A549 (cell line): ENCODE measurements at regions not wholly inside any gene's neighbourhood (a gene's known extent, or its start where the extent isn't known, plus 50 kb on each side); places are given as distances from the start of the nearest gene placed in this dataset.
"Not testable (repeated sequence)": the region's sequence is repeated elsewhere in the genome, so short reads cannot be mapped to it uniquely, and the experiment has no call there.

ENCODE experiments used
- ATAC-seq, 2 experiments: fragments of 200-7000 bp in 1 of 2; fragments of >200 bp in 1 of 2; cut with Nextera tagmentation in 1 of 2; cut with Tn5 transposase in 1 of 2; 3 replicates each; pipeline versions ENCODE4 v1.8.0 to v1.9.1; 2018 to 2020; ENCODE audit warnings: mild to moderate bottlenecking in 1 of 2, moderate library complexity in 1 of 2
- CTCF ChIA-PET: fragments of 300-600 bp; sonication (Branson Sonifier 250); formaldehyde crosslinking; extraction: SDS; loops from one replicate; lab custom pipeline; 2021; ENCODE audit warnings: antibody characterized with exemption, inconsistent platforms; lab: Yijun Ruan, JAX
- POLR2A ChIA-PET: fragments of 350-600 bp; formaldehyde crosslinking; extraction: SDS; loops from one replicate; lab custom pipeline; 2021; ENCODE audit warnings: antibody characterized with exemption, inconsistent platforms; lab: Yijun Ruan, JAX
- DNase-seq, 2 experiments: peaks; one replicate each; pipeline versions ENCODE4 v3.0.0 to v3.0.0-alpha.2; 2011 to 2016; ENCODE audit warnings: low read depth in 1 of 2, low spot score in 1 of 2
- FAIRE-seq: peaks from 2 replicates; lab custom pipeline; 2011; peaks lifted over from hg19 to GRCh38; lab: Jason Lieb, UNC
- H3K27ac ChIP-seq, 2 experiments: fragments of >200 bp; sonication (Bioruptor Twin); formaldehyde crosslinking; 3 replicates each; pipeline ENCODE4 v1.5.1; 2016 to 2017
- H3K4me1 ChIP-seq: fragments of >200 bp; sonication (Bioruptor Twin); formaldehyde crosslinking; 3 replicates; pipeline ENCODE4 v1.6.1; 2016
- H3K4me2 ChIP-seq: fragments of >200 bp; sonication (Bioruptor Twin); formaldehyde crosslinking; 3 replicates; pipeline ENCODE4 v1.6.1; 2016
- H3K4me3 ChIP-seq: fragments of >200 bp; sonication (Bioruptor Twin); formaldehyde crosslinking; 3 replicates; pipeline ENCODE4 v1.5.1; 2016
- H3K9me3 ChIP-seq: fragments of >200 bp; sonication (Bioruptor Twin); formaldehyde crosslinking; 3 replicates; pipeline ENCODE4 v1.6.1; 2016
- WGBS: methylation state at CpG from one replicate; pipeline ENCODE4 v1.1.6; 2017; ENCODE audit errors: missing lambda C conversion rate; 5-methylcytosine and 5-hydroxymethylcytosine counted together

DNA sequence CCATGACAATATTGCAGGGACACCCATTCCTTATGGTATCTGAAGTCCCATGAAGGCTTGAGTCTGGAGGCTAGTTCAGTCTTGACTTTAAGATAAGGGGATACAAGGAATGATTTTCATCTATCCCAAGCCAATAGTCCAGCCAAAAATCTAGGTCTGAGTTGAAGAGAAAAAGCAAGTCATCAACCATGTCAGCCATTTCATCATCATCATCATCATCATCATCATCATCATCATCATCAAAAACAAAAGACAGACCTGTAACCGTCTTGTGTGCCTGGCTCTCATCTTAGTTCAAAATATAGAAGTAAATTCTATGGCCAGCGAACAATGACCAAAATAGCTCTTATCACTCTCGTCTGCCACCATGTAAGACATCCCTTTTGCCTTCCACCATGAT is 59.5 kb upstream of the FAM90A26 start:
- ATAC-seq, H3K4me2 ChIP-seq, CTCF ChIA-PET, H3K4me3 ChIP-seq, H3K27ac ChIP-seq, H3K4me1 ChIP-seq, DNase-seq, POLR2A ChIA-PET, H3K9me3 ChIP-seq, FAIRE-seq: not testable (repeated sequence)
- WGBS = 5% methylated on average over 3 of the region's 3 CpGs

DNA sequence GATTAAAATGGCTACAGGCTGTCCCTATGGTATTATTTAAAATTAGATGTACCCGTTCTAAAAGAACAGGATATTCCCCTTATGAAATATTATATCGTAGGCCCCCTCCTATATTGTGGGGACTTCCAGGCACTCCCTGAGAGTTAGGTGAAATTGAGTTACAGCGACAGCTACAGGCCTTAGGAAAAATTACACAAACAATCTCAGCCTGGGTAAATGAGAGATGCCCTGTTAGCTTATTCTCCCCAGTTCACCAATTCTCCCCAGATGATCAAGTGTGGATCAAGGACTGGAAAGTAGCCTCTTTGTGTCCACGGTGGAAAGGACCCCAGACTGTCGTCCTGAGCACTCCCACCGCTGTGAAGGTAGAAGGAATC is 67.1 kb upstream of the FAM90A26 start:
- FAIRE-seq = not testable (repeated sequence)
- WGBS = 5% methylated on average over 6 of the region's 6 CpGs

DNA sequence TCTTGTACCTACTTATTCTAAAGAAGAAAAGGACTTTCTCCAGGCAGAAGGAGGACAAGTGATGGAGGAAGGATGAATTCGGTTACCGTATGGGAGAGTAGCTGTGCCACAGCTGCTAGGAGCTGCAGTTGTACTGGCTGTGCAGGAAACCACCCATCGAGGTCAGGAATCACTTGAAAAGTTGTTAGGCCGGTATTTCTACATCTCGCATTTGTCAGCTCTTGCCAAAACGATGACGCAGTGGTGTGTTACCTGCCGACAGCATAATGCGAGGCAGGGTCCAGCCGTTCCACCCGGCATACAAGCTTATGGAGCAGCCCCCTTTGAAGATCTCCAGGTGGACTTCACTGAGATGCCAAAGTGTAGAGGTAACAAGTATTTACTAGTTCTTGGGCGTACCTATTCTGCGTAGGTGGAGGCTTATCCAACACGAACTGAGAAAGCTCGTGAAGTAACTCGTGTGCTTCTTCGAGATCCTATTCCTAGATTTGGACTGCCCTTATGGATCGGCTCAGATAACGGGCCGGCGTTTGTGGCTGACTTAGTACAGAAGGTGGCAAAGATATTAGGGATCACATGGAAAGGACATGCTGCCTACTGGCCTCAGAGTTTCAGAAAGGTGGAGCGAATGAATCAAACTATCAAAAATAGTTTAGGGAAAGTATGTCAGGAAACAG is 67.6 kb upstream of the FAM90A26 start:
- H3K27ac ChIP-seq, H3K4me2 ChIP-seq, H3K4me1 ChIP-seq, CTCF ChIA-PET, H3K4me3 ChIP-seq, POLR2A ChIA-PET, FAIRE-seq, H3K9me3 ChIP-seq, ATAC-seq, DNase-seq: not testable (repeated sequence)
- 40% methylated on average over 20 of the region's 22 CpGs for WGBS

More for the DNA sequence above, 67.1 kb upstream of the FAM90A26 start:
- ATAC-seq, H3K9me3 ChIP-seq, CTCF ChIA-PET, H3K27ac ChIP-seq, POLR2A ChIA-PET, H3K4me1 ChIP-seq, H3K4me3 ChIP-seq, H3K4me2 ChIP-seq, DNase-seq: not testable (repeated sequence)

DNA sequence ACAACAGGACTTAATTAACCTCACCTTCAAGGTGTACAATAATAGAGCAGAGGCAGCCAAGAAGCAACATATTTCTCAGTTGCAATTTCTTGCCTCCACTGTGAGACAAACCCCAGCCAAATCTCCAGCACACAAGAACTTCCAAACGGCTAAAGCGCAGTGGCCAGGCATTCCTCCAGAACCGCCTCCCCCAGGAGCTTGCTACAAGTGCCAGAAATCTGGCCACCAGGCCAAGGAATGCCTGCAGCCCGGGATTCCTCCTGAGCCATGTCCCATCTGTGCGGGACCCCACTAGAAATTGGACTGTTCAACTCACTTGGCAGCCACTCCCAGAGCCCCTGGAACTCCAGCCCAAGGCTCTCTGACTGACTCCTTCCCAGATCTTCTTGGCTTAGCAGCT is 73.9 kb upstream of the FAM90A26 start:
- DNase-seq, H3K9me3 ChIP-seq, H3K4me3 ChIP-seq, POLR2A ChIA-PET, CTCF ChIA-PET, FAIRE-seq, H3K4me2 ChIP-seq, ATAC-seq, H3K27ac ChIP-seq, H3K4me1 ChIP-seq: not testable (repeated sequence)
- 0% methylated on average over 2 of the region's 5 CpGs for WGBS

DNA sequence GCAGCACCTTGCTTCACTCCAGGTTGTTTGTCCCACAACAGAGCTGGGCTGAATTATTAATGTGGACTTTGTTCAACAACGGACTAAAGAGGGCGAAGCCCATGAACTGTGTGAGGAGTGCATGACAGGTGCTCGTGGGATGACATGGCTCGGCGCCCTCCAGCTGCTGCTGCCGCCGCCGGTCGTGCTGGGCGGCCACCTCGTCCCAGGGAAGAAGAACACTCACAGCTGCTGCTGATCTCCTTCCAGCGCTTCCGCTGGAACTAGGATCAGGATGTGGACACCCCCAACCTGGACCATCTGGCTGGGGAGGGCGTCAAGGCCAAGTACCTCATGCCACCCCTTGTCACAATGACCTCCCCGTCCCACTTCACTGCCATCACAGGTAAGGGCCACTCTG is 91.4 kb upstream of the FAM90A26 start:
- FAIRE-seq, H3K4me3 ChIP-seq, POLR2A ChIA-PET, H3K4me2 ChIP-seq, ATAC-seq, DNase-seq, H3K4me1 ChIP-seq, H3K9me3 ChIP-seq, H3K27ac ChIP-seq, CTCF ChIA-PET: not testable (repeated sequence)
- 0% methylated on average over 2 of the region's 15 CpGs for WGBS

DNA sequence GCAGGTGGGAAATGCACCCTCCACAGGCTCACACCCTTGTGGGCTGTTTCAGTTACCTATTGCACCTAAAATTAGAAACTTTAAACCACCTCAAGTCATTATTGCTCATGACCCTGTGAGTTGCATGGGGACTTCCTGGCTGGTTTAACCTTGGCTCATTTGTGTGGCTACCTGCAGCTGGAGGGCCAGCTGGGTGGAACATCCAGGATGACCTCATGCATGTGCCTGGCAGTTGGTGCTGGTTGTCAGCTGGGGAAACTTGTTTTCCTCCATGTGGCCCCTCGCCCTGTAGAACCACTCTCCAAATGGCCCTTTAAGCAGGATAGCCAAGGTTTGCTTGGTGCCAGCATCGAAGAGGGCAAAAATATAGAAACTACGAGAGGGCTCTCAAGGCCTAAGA is 93.2 kb upstream of the FAM90A26 start:
- 0% methylated on average over 2 of the region's 3 CpGs for WGBS

DNA sequence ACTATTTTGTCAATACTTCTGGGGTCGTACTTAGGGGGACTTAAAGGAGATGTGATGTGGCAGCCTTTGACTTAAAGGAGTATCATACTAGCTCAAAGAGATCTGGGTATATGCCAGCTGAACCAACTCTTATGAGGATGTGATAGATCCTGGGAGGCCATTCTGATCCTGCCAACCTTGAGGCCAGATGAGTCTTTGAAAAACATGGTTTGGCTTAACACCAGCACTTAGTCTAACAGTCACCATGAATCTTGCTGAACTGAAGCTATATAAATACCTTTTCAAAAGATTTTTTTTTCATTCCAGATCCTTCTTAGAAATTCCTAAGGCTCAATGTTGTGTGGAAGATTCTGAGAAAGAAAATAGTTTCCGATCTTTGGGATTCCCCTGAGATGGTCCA is 93.7 kb upstream of the FAM90A26 start:
- FAIRE-seq, ATAC-seq, H3K9me3 ChIP-seq, POLR2A ChIA-PET, H3K4me3 ChIP-seq, H3K27ac ChIP-seq, H3K4me2 ChIP-seq, DNase-seq, H3K4me1 ChIP-seq, CTCF ChIA-PET: not testable (repeated sequence)
- 52% methylated on average over 2 of the region's 2 CpGs for WGBS

More for the DNA sequence above, 93.2 kb upstream of the FAM90A26 start:
- POLR2A ChIA-PET, H3K9me3 ChIP-seq, H3K27ac ChIP-seq, DNase-seq, H3K4me3 ChIP-seq, CTCF ChIA-PET, FAIRE-seq, H3K4me1 ChIP-seq, ATAC-seq, H3K4me2 ChIP-seq: not testable (repeated sequence)

DNA sequence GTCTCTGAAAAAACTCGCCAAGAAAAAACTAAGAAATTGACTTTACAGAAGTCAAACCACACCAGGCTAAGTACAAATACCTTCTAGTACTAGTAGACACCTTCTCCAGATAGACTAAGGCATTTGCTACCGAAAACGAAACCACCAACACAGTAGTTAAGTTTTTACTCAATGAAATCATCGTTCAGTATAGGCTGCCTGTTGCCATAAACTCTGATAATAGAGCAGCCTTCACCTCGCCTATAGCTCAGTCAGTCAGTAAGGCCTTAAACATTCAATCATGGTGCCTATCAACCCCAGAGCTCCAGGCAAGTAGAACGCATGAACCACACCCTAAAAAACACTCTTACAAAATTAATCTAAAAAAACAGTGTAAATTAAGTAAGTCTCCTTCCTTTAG is 96.8 kb upstream of the FAM90A26 start:
- 7% methylated on average over 6 of the region's 6 CpGs for WGBS
- FAIRE-seq, POLR2A ChIA-PET, CTCF ChIA-PET, H3K4me3 ChIP-seq, H3K9me3 ChIP-seq, H3K27ac ChIP-seq, ATAC-seq, DNase-seq, H3K4me2 ChIP-seq, H3K4me1 ChIP-seq: not testable (repeated sequence)

DNA sequence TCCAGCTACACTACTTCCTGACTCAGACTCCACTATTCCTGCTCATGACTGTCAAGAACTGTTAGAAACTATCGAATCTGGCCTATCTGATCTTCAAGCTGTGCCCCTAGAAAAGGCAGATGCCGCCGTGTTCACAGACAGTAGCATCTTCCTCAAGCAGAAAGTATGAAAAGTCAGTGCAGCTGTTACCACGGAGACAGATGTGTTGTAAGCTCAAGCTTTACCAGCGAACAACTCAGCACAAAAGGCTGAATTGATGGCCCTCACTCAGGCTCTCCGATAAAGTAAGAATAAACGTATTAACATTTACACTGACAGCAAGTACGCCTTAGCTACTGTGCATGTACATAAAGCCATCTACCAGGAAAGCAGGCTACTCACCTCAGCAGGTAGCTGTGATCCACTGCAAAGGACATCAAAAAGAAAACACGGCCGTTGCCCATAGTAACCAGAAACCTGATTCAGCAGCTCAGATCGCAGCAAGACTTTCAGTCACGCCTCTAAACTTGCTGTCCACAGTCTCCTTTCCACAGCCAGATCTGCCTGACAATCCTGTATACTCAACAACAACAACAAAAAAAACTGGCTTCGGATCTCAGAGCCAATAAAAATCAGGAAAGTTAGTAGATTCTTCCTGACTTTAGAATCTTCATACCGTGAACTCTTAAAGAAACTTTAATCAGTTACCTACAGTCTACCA is 97.5 kb upstream of the FAM90A26 start:
- H3K27ac ChIP-seq, FAIRE-seq, H3K4me3 ChIP-seq, CTCF ChIA-PET, DNase-seq, POLR2A ChIA-PET, H3K4me1 ChIP-seq, H3K4me2 ChIP-seq, H3K9me3 ChIP-seq, ATAC-seq: not testable (repeated sequence)
- 40% methylated on average over 12 of the region's 14 CpGs for WGBS

DNA sequence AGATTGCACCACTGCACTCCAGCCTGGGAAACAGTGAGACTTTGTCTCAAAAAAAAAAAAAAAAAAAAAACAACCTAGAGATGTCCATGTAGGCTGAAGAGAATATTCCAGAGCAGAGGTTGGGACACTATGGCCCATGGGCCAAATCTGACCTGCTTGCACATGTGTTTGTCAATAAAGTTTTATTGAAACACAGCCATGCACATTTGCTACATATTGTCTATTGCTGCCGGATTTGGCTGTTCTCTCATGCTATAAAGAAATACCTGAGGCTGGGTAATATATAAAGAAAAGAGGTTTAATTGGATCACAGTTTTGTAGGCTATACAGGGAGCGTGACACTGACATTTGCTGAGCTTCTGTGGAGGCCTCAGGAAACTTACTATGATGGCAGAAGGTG is 102.3 kb upstream of the FAM90A26 start:
- 31% methylated on average over 2 of the region's 2 CpGs for WGBS
- H3K4me1 ChIP-seq, H3K4me3 ChIP-seq, H3K4me2 ChIP-seq, ATAC-seq, H3K9me3 ChIP-seq, POLR2A ChIA-PET, CTCF ChIA-PET, H3K27ac ChIP-seq, DNase-seq, FAIRE-seq: not testable (repeated sequence)

DNA sequence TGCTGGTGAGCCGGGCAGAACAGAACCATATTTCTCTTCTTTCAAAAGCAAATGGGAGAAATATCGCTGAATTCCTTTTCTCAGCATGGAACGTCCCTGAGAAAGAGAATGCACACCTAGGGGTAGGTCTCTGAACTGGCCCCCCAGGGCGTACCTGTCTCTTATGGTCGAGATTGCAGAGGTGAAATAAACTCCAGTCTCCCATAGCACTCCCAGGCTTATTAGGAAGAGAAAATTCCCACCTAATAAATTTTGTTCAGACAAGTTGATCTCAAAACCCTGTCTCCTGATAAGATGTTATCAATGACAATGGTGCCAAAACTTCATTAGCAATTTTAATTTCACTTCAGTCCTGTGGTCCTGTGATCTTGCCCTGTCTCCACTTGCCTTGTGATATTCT is 106.6 kb upstream of the FAM90A26 start:
- FAIRE-seq, H3K4me2 ChIP-seq, POLR2A ChIA-PET, H3K27ac ChIP-seq, H3K4me1 ChIP-seq, CTCF ChIA-PET, H3K4me3 ChIP-seq, DNase-seq, ATAC-seq, H3K9me3 ChIP-seq: not testable (repeated sequence)
- WGBS = 8% methylated on average over 5 of the region's 5 CpGs
